Uterus (tissue), 2 donors: ENCODE measurements at regions not wholly inside any gene's neighbourhood (a gene's known extent, or its start where the extent isn't known, plus 50 kb on each side); places are given as distances from the start of the nearest gene placed in this dataset.

ENCODE experiments used
- CTCF ChIP-seq, 4 experiments: fragments of 200-600 bp in 2 of 4; fragments of 450-650 bp in 2 of 4; sonication (generic) in 2 of 4; IDR thresholded peaks; one replicate each; pipeline ENCODE4 v1.5.1; 2016 to 2019; ENCODE audit warnings: antibody characterized with exemption in 4 of 4, mild to moderate bottlenecking in 2 of 4, moderate library complexity in 1 of 4
- POLR2A ChIP-seq, 2 donors: fragments of 450-650 bp; IDR thresholded peaks; one replicate each; pipeline ENCODE4 v1.6.1; 2016; ENCODE audit warnings: antibody characterized with exemption in 2 of 2, mild to moderate bottlenecking in 1 of 2, moderate library complexity in 1 of 2

- TF ChIP-seq CTCF (IDR thresholded peaks at IDR 0.05) (no peak), POLR2A (IDR thresholded peaks at IDR 0.05) (no peak)
Measured at GRCh38 chr7:140235114-140235513, 58.3 kb upstream of the KDM7A start.
